ENCODE measurements at regions not wholly inside any gene's neighbourhood (a gene's known extent, or its start where the extent isn't known, plus 50 kb on each side); places are given as distances from the start of the nearest gene placed in this dataset.

- Histone ChIP-seq H3K27me3 (replicated peaks; ENCODE audit: insufficient read depth, low read depth, low read length, poor library complexity) (no peaks in the 10 kb centered on the region), H3K36me3 (ENCODE audit: insufficient read depth, low read length, poor library complexity, severe bottlenecking) (no peaks in the 10 kb centered on the region), H3K4me1 (ENCODE audit: insufficient read depth, low read length, poor library complexity, severe bottlenecking) (no peaks in the 10 kb centered on the region), H3K27ac (ENCODE audit: low read depth, low read length, poor library complexity, severe bottlenecking) (no peak overlapping the region), H3K4me3 (ENCODE audit: low read depth, low read length, poor library complexity, severe bottlenecking) (no peak overlapping the region), H3K9me3 (ENCODE audit: low read depth, low read length, poor library complexity, severe bottlenecking) (no peaks in the 10 kb centered on the region)
- BruUV-seq (replicated peaks): no TSS peak
- DNase-seq (ENCODE audit: low spot score): no peak
- TF ChIP-seq EZH2 (IDR thresholded peaks at IDR 0.05; ENCODE audit: borderline replicate concordance, low read depth, low read length, poor library complexity, severe bottlenecking): no peak
- TF ChIP-seq CTCF (conservative IDR thresholded peaks at IDR 0.05; ENCODE audit: low read depth, low read length): no peak
- intact Hi-C loops (cut with micrococcal nuclease; ENCODE audit: unreplicated experiment): no loop called here
- ChIA-PET POLR2A (ENCODE audit: low non-redundant PET) (no interaction called here), CTCF (no interaction called here)
Measured at GRCh38 chr2:35163948-35164347, 1191.6 kb upstream of the CRIM1 start.

- no peak for TF ChIP-seq EZH2 (IDR thresholded peaks at IDR 0.05; ENCODE audit: borderline replicate concordance, low read depth, low read length, poor library complexity, severe bottlenecking)
- no peak for TF ChIP-seq CTCF (conservative IDR thresholded peaks at IDR 0.05; ENCODE audit: low read depth, low read length)
- Histone ChIP-seq H3K4me3 (ENCODE audit: low read depth, low read length, poor library complexity, severe bottlenecking) (no peak overlapping the region), H3K27ac (ENCODE audit: low read depth, low read length, poor library complexity, severe bottlenecking) (no peak overlapping the region), H3K4me1 (ENCODE audit: insufficient read depth, low read length, poor library complexity, severe bottlenecking) (no peaks in the 10 kb centered on the region), H3K9me3 (ENCODE audit: low read depth, low read length, poor library complexity, severe bottlenecking) (no peaks in the 10 kb centered on the region), H3K27me3 (replicated peaks; ENCODE audit: insufficient read depth, low read depth, low read length, poor library complexity) (no peaks in the 10 kb centered on the region), H3K36me3 (ENCODE audit: insufficient read depth, low read length, poor library complexity, severe bottlenecking) (no peaks in the 10 kb centered on the region)
- ChIA-PET CTCF (no interaction called here), POLR2A (ENCODE audit: low non-redundant PET) (no interaction called here)
- no TSS peak for BruUV-seq (replicated peaks)
- intact Hi-C loops (cut with micrococcal nuclease; ENCODE audit: unreplicated experiment): no loop called here
- DNase-seq (ENCODE audit: low spot score): no peak
Measured at GRCh38 chr2:35160871-35161270, 1194.7 kb upstream of the CRIM1 start.

- Histone ChIP-seq H3K4me1 (ENCODE audit: insufficient read depth, low read length, poor library complexity, severe bottlenecking) (no peaks in the 10 kb centered on the region), H3K36me3 (ENCODE audit: insufficient read depth, low read length, poor library complexity, severe bottlenecking) (no peaks in the 10 kb centered on the region), H3K4me3 (ENCODE audit: low read depth, low read length, poor library complexity, severe bottlenecking) (no peak overlapping the region), H3K27me3 (replicated peaks; ENCODE audit: insufficient read depth, low read depth, low read length, poor library complexity) (no peaks in the 10 kb centered on the region), H3K27ac (ENCODE audit: low read depth, low read length, poor library complexity, severe bottlenecking) (no peak overlapping the region), H3K9me3 (ENCODE audit: low read depth, low read length, poor library complexity, severe bottlenecking) (no peaks in the 10 kb centered on the region)
- CTCF ChIA-PET: no interaction called here
- no TSS peak for BruUV-seq (replicated peaks)
- intact Hi-C loops (cut with micrococcal nuclease; ENCODE audit: unreplicated experiment): no loop called here
- POLR2A ChIA-PET (ENCODE audit: low non-redundant PET): interaction anchor here (0.6 kb wide), 1 partner anchor 239 kb away, joined by 3 read pairs; no protein-coding TSS in a partner anchor
- no peak for DNase-seq (ENCODE audit: low spot score)
- TF ChIP-seq CTCF (conservative IDR thresholded peaks at IDR 0.05; ENCODE audit: low read depth, low read length) (no peak), EZH2 (IDR thresholded peaks at IDR 0.05; ENCODE audit: borderline replicate concordance, low read depth, low read length, poor library complexity, severe bottlenecking) (no peak)
Measured at GRCh38 chr2:35125871-35126270, 1229.7 kb upstream of the CRIM1 start.
